Neural cell (in vitro differentiated cells): ENCODE measurements at regions not wholly inside any gene's neighbourhood (a gene's known extent, or its start where the extent isn't known, plus 50 kb on each side); places are given as distances from the start of the nearest gene placed in this dataset.

ENCODE experiments used
- EP300 ChIP-seq: fragments of 450-650 bp; conservative IDR thresholded peaks from 2 replicates; pipeline ENCODE4 v1.6.1; 2014; ENCODE audit warnings: antibody characterized with exemption, mild to moderate bottlenecking, moderate library complexity; ENCODE audit not compliant: poor library complexity, severe bottlenecking
- EZH2 ChIP-seq: fragments of 200-600, 300-800 bp; shearing (Covaris generic), sonication (generic); IDR thresholded peaks from 2 replicates; pipeline ENCODE4 v1.6.1; 2014; ENCODE audit warnings: antibody characterized with exemption, low read length, borderline replicate concordance, mild to moderate bottlenecking; ENCODE audit not compliant: insufficient read depth, poor library complexity, severe bottlenecking
- MXI1 ChIP-seq: fragments of 450-650 bp; conservative IDR thresholded peaks from 2 replicates; pipeline ENCODE4 v1.6.1; 2014; ENCODE audit warnings: antibody characterized with exemption, mild to moderate bottlenecking; ENCODE audit not compliant: poor library complexity, severe bottlenecking
- RAD21 ChIP-seq: fragments of 450-650 bp; conservative IDR thresholded peaks from 2 replicates; pipeline ENCODE4 v1.6.1; 2014; ENCODE audit warnings: antibody characterized with exemption, mild to moderate bottlenecking, moderate library complexity
- REST ChIP-seq: IDR thresholded peaks from 2 replicates; pipeline ENCODE4 v1.6.1; 2012; ENCODE audit warnings: borderline replicate concordance
- TF ChIP-seq, protein P1 (sequence below): fragments of 450-650 bp; IDR thresholded peaks from 2 replicates; pipeline ENCODE4 v1.5.1; 2014; ENCODE audit warnings: antibody characterized with exemption, mild to moderate bottlenecking, moderate library complexity; ENCODE audit not compliant: poor library complexity, severe bottlenecking

- TF ChIP-seq EP300 (no peak), REST (no peak), EZH2 (no peak), RAD21 (no peak), MXI1 (no peak)
- TF ChIP-seq, protein P1, sequence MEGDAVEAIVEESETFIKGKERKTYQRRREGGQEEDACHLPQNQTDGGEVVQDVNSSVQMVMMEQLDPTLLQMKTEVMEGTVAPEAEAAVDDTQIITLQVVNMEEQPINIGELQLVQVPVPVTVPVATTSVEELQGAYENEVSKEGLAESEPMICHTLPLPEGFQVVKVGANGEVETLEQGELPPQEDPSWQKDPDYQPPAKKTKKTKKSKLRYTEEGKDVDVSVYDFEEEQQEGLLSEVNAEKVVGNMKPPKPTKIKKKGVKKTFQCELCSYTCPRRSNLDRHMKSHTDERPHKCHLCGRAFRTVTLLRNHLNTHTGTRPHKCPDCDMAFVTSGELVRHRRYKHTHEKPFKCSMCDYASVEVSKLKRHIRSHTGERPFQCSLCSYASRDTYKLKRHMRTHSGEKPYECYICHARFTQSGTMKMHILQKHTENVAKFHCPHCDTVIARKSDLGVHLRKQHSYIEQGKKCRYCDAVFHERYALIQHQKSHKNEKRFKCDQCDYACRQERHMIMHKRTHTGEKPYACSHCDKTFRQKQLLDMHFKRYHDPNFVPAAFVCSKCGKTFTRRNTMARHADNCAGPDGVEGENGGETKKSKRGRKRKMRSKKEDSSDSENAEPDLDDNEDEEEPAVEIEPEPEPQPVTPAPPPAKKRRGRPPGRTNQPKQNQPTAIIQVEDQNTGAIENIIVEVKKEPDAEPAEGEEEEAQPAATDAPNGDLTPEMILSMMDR, result no peak
Observed at GRCh38 chr2:144183727-144184126, 336.2 kb downstream of the ZEB2 start.
